ENCODE measurements at regions not wholly inside any gene's neighbourhood (a gene's known extent, or its start where the extent isn't known, plus 50 kb on each side); places are given as distances from the start of the nearest gene placed in this dataset.

- TF ChIP-seq CTCF (IDR thresholded peaks at IDR 0.05): no peak
- H3K27me3 Mint-ChIP-seq (ENCODE audit: low read depth in 3 of 3): peaks cover 0 to 21% (median 19%) of the 10 kb centered on the region in 3 donors
These were observed 390.9 kb upstream of the SULF2 start for GRCh38 chr20:48176139-48176538.

GRCh38 chr20:48175261-48175660 lies 390.0 kb upstream of the SULF2 start:
- Histone ChIP-seq H3K79me2 (ENCODE audit: insufficient read depth, low read length) (no peaks in the 10 kb centered on the region), H4K20me1 (ENCODE audit: insufficient read depth, low read length) (no peaks in the 10 kb centered on the region), H3K36me3 (replicated peaks in 1 of 2; ENCODE audit: control insufficient read depth in 1 of 2, insufficient read depth in 2 of 2, low read length in 2 of 2) (no peaks in the 10 kb centered on the region), H3K27ac (ENCODE audit: low read depth in 1 of 2, low read length in 2 of 2) (no peak overlapping the region), H3K4me2 (replicated peaks; ENCODE audit: extremely low read depth, low read length, poor library complexity, severe bottlenecking) (no peak overlapping the region), H3K9me3 (replicated peaks in 1 of 2; ENCODE audit: control insufficient read depth in 1 of 2, insufficient read depth in 1 of 2, low read length in 2 of 2) (peaks cover 0 to 3% of the 10 kb centered on the region in 2 donors), H2AFZ (ENCODE audit: insufficient read depth, low read depth, low read length, poor library complexity, severe bottlenecking) (no peak overlapping the region), H3K27me3 (ENCODE audit: control insufficient read depth in 2 of 2, insufficient read depth in 2 of 2, low read length in 2 of 2) (no peaks in the 10 kb centered on the region), H3K4me1 (ENCODE audit: control insufficient read depth in 1 of 2, insufficient read depth in 2 of 2, low read length in 2 of 2) (no peaks in the 10 kb centered on the region), H3K4me3 (replicated peaks in 1 of 3; ENCODE audit: low read depth in 2 of 3, low read length in 3 of 3) (no peak overlapping the region), H3K9ac (ENCODE audit: insufficient read depth, low read length, poor library complexity, severe bottlenecking) (no peak overlapping the region)
- no peak overlapping the region for H3K27ac Mint-ChIP-seq
- no peak for DNase-seq
- 92% methylated on average over 1 of the region's 6 CpGs for WGBS (ENCODE audit: insufficient coverage)
- H3K36me3 Mint-ChIP-seq: no peaks in the 10 kb centered on the region
- H3K4me1 Mint-ChIP-seq: no peaks in the 10 kb centered on the region
- peaks cover 0 to 23% (median 19%) of the 10 kb centered on the region in 3 donors for H3K27me3 Mint-ChIP-seq (ENCODE audit: low read depth in 3 of 3)
- intact Hi-C loops (cut with micrococcal nuclease): no loop called here
- TF ChIP-seq CTCF (IDR thresholded peaks at IDR 0.05): no peak
- peaks cover 0 to 9% (median 4%) of the 10 kb centered on the region in 7 donors for H3K9me3 Mint-ChIP-seq
- H3K4me3 Mint-ChIP-seq: no peak overlapping the region

More at GRCh38 chr20:48176139-48176538, 390.9 kb upstream of the SULF2 start:
- H3K27me3 ChIP-seq (ENCODE audit: control insufficient read depth in 2 of 2, insufficient read depth in 2 of 2, low read length in 2 of 2): no peaks in the 10 kb centered on the region
- Mint-ChIP-seq H3K9me3 (peaks cover 0 to 9% (median 5%) of the 10 kb centered on the region in 7 donors), H3K4me1 (no peaks in the 10 kb centered on the region), H3K36me3 (no peaks in the 10 kb centered on the region), H3K27ac (no peak overlapping the region), H3K4me3 (no peak overlapping the region)
- no peak overlapping the region for H3K27ac ChIP-seq (ENCODE audit: low read depth in 1 of 2, low read length in 2 of 2)
- H3K79me2 ChIP-seq (ENCODE audit: insufficient read depth, low read length): no peaks in the 10 kb centered on the region
- H3K36me3 ChIP-seq (replicated peaks in 1 of 2; ENCODE audit: control insufficient read depth in 1 of 2, insufficient read depth in 2 of 2, low read length in 2 of 2): no peaks in the 10 kb centered on the region
- H3K4me3 ChIP-seq (replicated peaks in 1 of 3; ENCODE audit: low read depth in 2 of 3, low read length in 3 of 3): no peak overlapping the region
- DNase-seq: no peak
- intact Hi-C loops (cut with micrococcal nuclease): no loop called here
- WGBS (ENCODE audit: insufficient coverage): 95% methylated on average over 4 of the region's 8 CpGs
- no peak overlapping the region for H3K4me2 ChIP-seq (replicated peaks; ENCODE audit: extremely low read depth, low read length, poor library complexity, severe bottlenecking)
- H3K4me1 ChIP-seq (ENCODE audit: control insufficient read depth in 1 of 2, insufficient read depth in 2 of 2, low read length in 2 of 2): no peaks in the 10 kb centered on the region
- no peak overlapping the region for H3K9ac ChIP-seq (ENCODE audit: insufficient read depth, low read length, poor library complexity, severe bottlenecking)
- no peak overlapping the region for H2AFZ ChIP-seq (ENCODE audit: insufficient read depth, low read depth, low read length, poor library complexity, severe bottlenecking)
- H3K9me3 ChIP-seq (replicated peaks in 1 of 2; ENCODE audit: control insufficient read depth in 1 of 2, insufficient read depth in 1 of 2, low read length in 2 of 2): peaks cover 0 to 3% of the 10 kb centered on the region in 2 donors
- H4K20me1 ChIP-seq (ENCODE audit: insufficient read depth, low read length): no peaks in the 10 kb centered on the region

All from CD14-positive monocyte (primary cell).